HL-60 (cell line): ENCODE measurements at regions not wholly inside any gene's neighbourhood (a gene's known extent, or its start where the extent isn't known, plus 50 kb on each side); places are given as distances from the start of the nearest gene placed in this dataset.
"Not testable (repeated sequence)": the region's sequence is repeated elsewhere in the genome, so short reads cannot be mapped to it uniquely, and the experiment has no call there.

Experiments used
- DNase-seq, 2 experiments: peaks; one replicate each; pipeline ENCODE4 v3.0.0-alpha.2; 2010 to 2020; ENCODE audit warnings: low read depth in 1 of 2, low spot score in 1 of 2
- H3K27ac ChIP-seq: fragments of 250-450 bp; sonication (Bioruptor Pico); replicated peaks from 2 replicates; pipeline ENCODE4 v1.5.1; 2020; ENCODE audit warnings: mild to moderate bottlenecking, moderate library complexity
- H3K27me3 ChIP-seq: fragments of 250-450 bp; sonication (Bioruptor Pico); 2 replicates; pipeline ENCODE4 v1.5.1; 2021; ENCODE audit warnings: mild to moderate bottlenecking, moderate library complexity; ENCODE audit not compliant: insufficient read depth, poor library complexity, severe bottlenecking
- H3K4me3 ChIP-seq: replicated peaks from 2 replicates; pipeline ENCODE4 v1.5.1; 2011; ENCODE audit warnings: mild to moderate bottlenecking, control low read depth, low read length; ENCODE audit not compliant: insufficient read depth
- GABPA ChIP-seq: IDR thresholded peaks from 2 replicates; pipeline ENCODE4 v1.6.1; 2012; ENCODE audit warnings: low read depth
- POLR2AphosphoS5 ChIP-seq: IDR thresholded peaks from 2 replicates; pipeline ENCODE4 v1.6.1; 2012; ENCODE audit warnings: low read depth
- REST ChIP-seq: IDR thresholded peaks from 2 replicates; pipeline ENCODE4 v1.6.1; 2012; ENCODE audit warnings: low read depth; ENCODE audit not compliant: insufficient replicate concordance
- SPI1 ChIP-seq: IDR thresholded peaks from 2 replicates; pipeline ENCODE4 v1.6.1; 2012; ENCODE audit warnings: low read depth, mild to moderate bottlenecking, borderline replicate concordance
- TF ChIP-seq, protein P1 (sequence below): IDR thresholded peaks from one replicate; pipeline ENCODE4 v1.5.1; 2011; ENCODE audit warnings: low read length, control low read depth, inconsistent platforms; ENCODE audit not compliant: insufficient read depth

GRCh38 chr7:56471811-56472210 lies 355.6 kb upstream of the NUPR2 start:
- Histone ChIP-seq H3K4me3 (no peak overlapping the region), H3K27ac (no peak overlapping the region), H3K27me3 (no peaks in the 10 kb centered on the region)
- TF ChIP-seq, protein P1, sequence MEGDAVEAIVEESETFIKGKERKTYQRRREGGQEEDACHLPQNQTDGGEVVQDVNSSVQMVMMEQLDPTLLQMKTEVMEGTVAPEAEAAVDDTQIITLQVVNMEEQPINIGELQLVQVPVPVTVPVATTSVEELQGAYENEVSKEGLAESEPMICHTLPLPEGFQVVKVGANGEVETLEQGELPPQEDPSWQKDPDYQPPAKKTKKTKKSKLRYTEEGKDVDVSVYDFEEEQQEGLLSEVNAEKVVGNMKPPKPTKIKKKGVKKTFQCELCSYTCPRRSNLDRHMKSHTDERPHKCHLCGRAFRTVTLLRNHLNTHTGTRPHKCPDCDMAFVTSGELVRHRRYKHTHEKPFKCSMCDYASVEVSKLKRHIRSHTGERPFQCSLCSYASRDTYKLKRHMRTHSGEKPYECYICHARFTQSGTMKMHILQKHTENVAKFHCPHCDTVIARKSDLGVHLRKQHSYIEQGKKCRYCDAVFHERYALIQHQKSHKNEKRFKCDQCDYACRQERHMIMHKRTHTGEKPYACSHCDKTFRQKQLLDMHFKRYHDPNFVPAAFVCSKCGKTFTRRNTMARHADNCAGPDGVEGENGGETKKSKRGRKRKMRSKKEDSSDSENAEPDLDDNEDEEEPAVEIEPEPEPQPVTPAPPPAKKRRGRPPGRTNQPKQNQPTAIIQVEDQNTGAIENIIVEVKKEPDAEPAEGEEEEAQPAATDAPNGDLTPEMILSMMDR = no peak
- no peak for TF ChIP-seq REST
- DNase-seq = no peak

DNA sequence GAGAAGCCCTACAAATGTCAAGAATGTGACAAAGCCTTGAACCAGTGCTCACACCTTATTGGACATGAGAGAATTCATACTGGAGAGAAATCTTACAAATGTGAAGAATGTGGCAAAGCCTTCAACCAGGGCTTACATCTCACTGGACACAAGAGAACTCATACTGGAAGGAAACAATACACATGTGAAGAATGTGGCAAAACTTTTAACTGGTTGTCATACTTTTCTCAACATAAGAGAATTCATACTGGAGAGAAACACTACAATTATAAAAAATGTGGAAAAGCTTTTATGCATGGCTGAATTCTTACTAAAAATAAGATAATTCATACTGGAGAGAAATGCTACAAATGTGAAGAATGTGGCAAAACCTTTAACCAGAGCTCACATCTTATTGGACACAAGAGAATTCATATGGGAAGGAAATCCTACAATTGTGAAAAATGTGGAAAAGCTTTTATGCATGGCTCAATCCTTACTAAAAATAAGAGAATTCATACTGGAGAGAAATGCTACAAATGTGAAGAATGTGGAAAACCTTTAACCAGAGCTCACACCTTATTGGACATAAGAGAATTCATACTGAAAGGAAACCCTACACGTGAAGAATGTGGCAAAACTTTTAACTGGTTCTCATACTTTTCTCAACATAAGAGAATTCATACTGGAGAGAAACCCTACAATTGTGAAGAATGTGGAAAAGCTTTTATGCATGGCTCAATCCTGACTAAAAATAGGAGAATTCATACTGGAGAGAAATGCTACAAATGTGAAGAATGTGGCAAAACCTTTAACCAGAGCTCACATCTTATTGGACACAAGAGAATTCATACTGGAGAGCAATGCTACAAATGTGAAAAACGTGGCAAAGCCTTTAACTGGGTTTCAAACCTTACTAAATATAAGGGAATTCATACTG lies 350.6 kb upstream of the NUPR2 start:
- not testable (repeated sequence) for H3K27ac ChIP-seq, H3K4me3 ChIP-seq, DNase-seq, H3K27me3 ChIP-seq

DNA sequence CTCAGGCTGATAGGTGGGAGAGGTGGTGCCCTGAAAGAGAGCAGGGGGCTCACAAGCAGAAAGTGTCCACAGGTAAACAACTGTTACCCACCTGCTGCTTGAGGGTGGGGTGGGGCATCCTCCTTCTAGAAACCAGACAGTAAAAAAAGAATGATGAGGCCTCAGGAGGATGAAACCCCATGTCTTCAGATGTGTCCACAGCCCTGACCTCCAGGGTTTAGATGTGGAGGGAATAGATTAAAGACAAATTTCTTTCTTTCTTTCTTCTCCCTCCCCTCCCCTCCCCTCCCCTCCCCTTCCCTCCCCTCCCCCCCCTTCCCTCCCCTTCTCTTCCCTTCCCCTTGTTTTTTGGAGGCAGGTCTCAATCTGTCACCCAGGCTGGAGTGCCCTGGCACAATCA lies 333.5 kb upstream of the NUPR2 start:
- no peak for DNase-seq
- TF ChIP-seq GABPA (no peak), REST (no peak), SPI1 (no peak), POLR2AphosphoS5 (no peak)
- TF ChIP-seq, protein P1 = no peak
- H3K4me3 ChIP-seq = no peak overlapping the region
- no peak overlapping the region for H3K27ac ChIP-seq
- H3K27me3 ChIP-seq = no peaks in the 10 kb centered on the region

GRCh38 chr7:56447864-56448693 lies 331.9 kb upstream of the NUPR2 start:
- no peak overlapping the region for H3K4me3 ChIP-seq
- no peaks in the 10 kb centered on the region for H3K27me3 ChIP-seq
- H3K27ac ChIP-seq = no peak overlapping the region
- TF ChIP-seq REST (no peak), POLR2AphosphoS5 (no peak), GABPA (no peak), SPI1 (no peak)
- no peak for DNase-seq

- not testable (repeated sequence) for H3K27ac ChIP-seq, H3K4me3 ChIP-seq, H3K27me3 ChIP-seq, DNase-seq
Measured at GRCh38 chr7:56420528-56420927, 304.3 kb upstream of the NUPR2 start.
